Prostate gland (tissue), 2 donors: ENCODE measurements at regions not wholly inside any gene's neighbourhood (a gene's known extent, or its start where the extent isn't known, plus 50 kb on each side); places are given as distances from the start of the nearest gene placed in this dataset.

Source experiments
- CTCF ChIP-seq, 4 experiments: fragments of 200-600 bp in 2 of 4; fragments of 450-650 bp in 2 of 4; sonication (generic) in 2 of 4; IDR thresholded peaks; 1 replicate in 3 of 4; 2 replicates in 1 of 4; pipeline ENCODE4 v1.5.1; 2016 to 2019; ENCODE audit warnings: antibody characterized with exemption in 4 of 4, mild to moderate bottlenecking in 2 of 4, moderate library complexity in 2 of 4
- POLR2A ChIP-seq: fragments of 450-650 bp; IDR thresholded peaks from one replicate; pipeline ENCODE4 v1.6.1; 2016; ENCODE audit warnings: antibody characterized with exemption, mild to moderate bottlenecking

DNA sequence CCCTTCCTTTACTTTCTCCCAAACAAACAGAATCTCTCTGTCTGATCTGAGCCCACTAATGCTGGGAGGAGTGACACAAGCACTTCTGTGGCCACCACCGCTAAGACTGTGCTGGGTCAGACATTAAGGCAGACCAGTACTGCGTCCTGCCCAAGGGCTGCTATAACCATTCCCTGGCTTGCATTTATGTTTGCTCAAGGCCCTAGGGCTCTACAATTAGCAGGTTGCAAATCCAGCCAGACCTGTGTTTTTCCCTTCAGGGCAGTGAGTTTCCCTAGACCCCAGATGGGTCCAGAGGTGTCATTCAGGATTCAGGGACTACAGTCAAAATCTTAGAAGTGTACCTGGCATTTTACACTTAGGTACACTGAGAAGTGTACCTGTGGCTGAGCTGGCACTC is 89.7 kb downstream of the SPANXN4 start:
- TF ChIP-seq CTCF (IDR thresholded peaks at IDR 0.05) (no peak), POLR2A (no peak)
